ENCODE measurements at regions not wholly inside any gene's neighbourhood (a gene's known extent, or its start where the extent isn't known, plus 50 kb on each side); places are given as distances from the start of the nearest gene placed in this dataset.

GRCh38 chr4:110900213-110900769 lies 277.4 kb upstream of the PITX2 start:
- DNase-seq = no peak

- no peak for DNase-seq
These were observed 279.6 kb upstream of the PITX2 start for GRCh38 chr4:110902500-110902899.

- DNase-seq = no peak
These were observed 281.7 kb upstream of the PITX2 start for GRCh38 chr4:110904435-110905065.

GRCh38 chr4:110905367-110905766 lies 282.5 kb upstream of the PITX2 start:
- no peak for DNase-seq

- DNase-seq = no peak
These were observed 285.0 kb upstream of the PITX2 start for GRCh38 chr4:110907801-110908313.

- DNase-seq = no peak
These were observed 291.9 kb upstream of the PITX2 start for GRCh38 chr4:110914791-110915190.

- no peak for DNase-seq
These were observed 292.4 kb upstream of the PITX2 start for GRCh38 chr4:110915301-110915700.

- DNase-seq = no peak
These were observed 293.6 kb upstream of the PITX2 start for GRCh38 chr4:110916505-110916904.

GRCh38 chr4:110917835-110918234 lies 295.0 kb upstream of the PITX2 start:
- DNase-seq = no peak

GRCh38 chr4:110920990-110921389 lies 298.1 kb upstream of the PITX2 start:
- no peak for DNase-seq

GRCh38 chr4:110924761-110925160 lies 301.9 kb upstream of the PITX2 start:
- no peak for DNase-seq

GRCh38 chr4:110926841-110927400 lies 304.0 kb upstream of the PITX2 start:
- DNase-seq = no peak

- no peak for DNase-seq
These were observed 310.5 kb upstream of the PITX2 start for GRCh38 chr4:110933341-110933740.

GRCh38 chr4:110944501-110944900 lies 321.6 kb upstream of the PITX2 start:
- no peak for DNase-seq

- DNase-seq = no peak
These were observed 322.7 kb upstream of the PITX2 start for GRCh38 chr4:110945600-110945999.

GRCh38 chr4:110949542-110949941 lies 326.7 kb upstream of the PITX2 start:
- DNase-seq = no peak

GRCh38 chr4:110950731-110951130 lies 327.9 kb upstream of the PITX2 start:
- DNase-seq = no peak

GRCh38 chr4:110953191-110953590 lies 330.3 kb upstream of the PITX2 start:
- DNase-seq = no peak

- DNase-seq = no peak
These were observed 331.0 kb upstream of the PITX2 start for GRCh38 chr4:110953898-110954297.

GRCh38 chr4:110955748-110956147 lies 332.9 kb upstream of the PITX2 start:
- no peak for DNase-seq

- DNase-seq = no peak
These were observed 336.3 kb upstream of the PITX2 start for GRCh38 chr4:110959041-110959643.

GRCh38 chr4:110961066-110961465 lies 338.2 kb upstream of the PITX2 start:
- DNase-seq = no peak

GRCh38 chr4:110962616-110963015 lies 339.7 kb upstream of the PITX2 start:
- DNase-seq = no peak

GRCh38 chr4:110963662-110964280 lies 340.9 kb upstream of the PITX2 start:
- no peak for DNase-seq

All from activated T-cell treated with anti-CD3 and anti-CD28 coated beads for 4 hours (primary cell).